HepG2 (cell line): ENCODE measurements at regions not wholly inside any gene's neighbourhood (a gene's known extent, or its start where the extent isn't known, plus 50 kb on each side); places are given as distances from the start of the nearest gene placed in this dataset.

ENCODE experiments used
- ARID5B ChIP-seq: IDR thresholded peaks from 2 replicates; pipeline ENCODE4 v1.4.0; 2020; ENCODE audit warnings: mild to moderate bottlenecking, missing genetic modification reagents
- ATF2 ChIP-seq: sonication (generic); formaldehyde crosslinking; IDR thresholded peaks from 2 replicates; pipeline ENCODE4 v1.4.0; 2020; ENCODE audit warnings: missing genetic modification reagents
- CBFB ChIP-seq: sonication (generic); formaldehyde crosslinking; IDR thresholded peaks from 2 replicates; pipeline ENCODE4 v1.4.0; 2020; ENCODE audit warnings: missing genetic modification reagents
- E2F1 ChIP-seq: sonication (generic); formaldehyde crosslinking; IDR thresholded peaks from 2 replicates; pipeline ENCODE4 v1.5.0; 2020; ENCODE audit warnings: missing genetic modification reagents
- GATAD2A ChIP-seq: IDR thresholded peaks from 2 replicates; pipeline ENCODE4 v1.6.1; 2016
- KAT8 ChIP-seq: IDR thresholded peaks from 2 replicates; pipeline ENCODE4 v1.6.1; 2016; ENCODE audit warnings: missing genetic modification reagents, missing compliant biosample characterization
- KMT2A ChIP-seq: sonication (generic); formaldehyde crosslinking; IDR thresholded peaks from 2 replicates; pipeline ENCODE4 v1.4.0; 2020; ENCODE audit warnings: missing genetic modification reagents
- MZF1 ChIP-seq: sonication (generic); formaldehyde crosslinking; IDR thresholded peaks from 2 replicates; pipeline ENCODE4 v1.8.1; 2023; ENCODE audit warnings: mild to moderate bottlenecking, missing genetic modification reagents, borderline replicate concordance
- NFE2L2 ChIP-seq: fragments of 150-350 bp; IDR thresholded peaks from 2 replicates; pipeline ENCODE4 v1.6.1; 2014; ENCODE audit warnings: low read length
- NFIC ChIP-seq: IDR thresholded peaks from 2 replicates; pipeline ENCODE4 v1.6.1; 2012; ENCODE audit warnings: mild to moderate bottlenecking, low read length, inconsistent platforms
- NR2F1 ChIP-seq, 2 experiments: fragments of 450-650 bp in 1 of 2; formaldehyde crosslinking in 1 of 2; IDR thresholded peaks; 2 replicates each; pipeline versions ENCODE4 v1.5.0 to v1.6.1; 2016 to 2020; ENCODE audit warnings: mild to moderate bottlenecking in 1 of 2, missing compliant biosample characterization in 1 of 2, missing genetic modification reagents in 1 of 2, moderate library complexity in 1 of 2
- PHF8 ChIP-seq: sonication (generic); formaldehyde crosslinking; IDR thresholded peaks from 2 replicates; pipeline ENCODE4 v1.5.0; 2020; ENCODE audit warnings: missing genetic modification reagents
- SMAD3 ChIP-seq: sonication (generic); formaldehyde crosslinking; IDR thresholded peaks from 2 replicates; pipeline ENCODE4 v1.4.0; 2020; ENCODE audit warnings: missing genetic modification reagents
- ZBTB14 ChIP-seq: sonication (generic); formaldehyde crosslinking; IDR thresholded peaks from 2 replicates; pipeline ENCODE4 v1.4.0; 2020; ENCODE audit warnings: missing genetic modification reagents
- ZNF124 ChIP-seq: sonication (generic); formaldehyde crosslinking; IDR thresholded peaks from 2 replicates; pipeline ENCODE4 v1.4.0; 2020; ENCODE audit warnings: missing genetic modification reagents
- ZNF503 ChIP-seq: sonication (generic); formaldehyde crosslinking; IDR thresholded peaks from 2 replicates; pipeline ENCODE4 v1.4.0; 2020; ENCODE audit warnings: missing genetic modification reagents
- ZNF878 ChIP-seq: sonication (generic); formaldehyde crosslinking; IDR thresholded peaks from 2 replicates; pipeline ENCODE4 v1.8.1; 2023; ENCODE audit warnings: mild to moderate bottlenecking, missing genetic modification reagents, moderate library complexity
- TF ChIP-seq, protein P1 (sequence below): sonication (generic); formaldehyde crosslinking; IDR thresholded peaks from 2 replicates; pipeline ENCODE4 v1.4.0; 2020; ENCODE audit warnings: mild to moderate bottlenecking, missing genetic modification reagents

DNA sequence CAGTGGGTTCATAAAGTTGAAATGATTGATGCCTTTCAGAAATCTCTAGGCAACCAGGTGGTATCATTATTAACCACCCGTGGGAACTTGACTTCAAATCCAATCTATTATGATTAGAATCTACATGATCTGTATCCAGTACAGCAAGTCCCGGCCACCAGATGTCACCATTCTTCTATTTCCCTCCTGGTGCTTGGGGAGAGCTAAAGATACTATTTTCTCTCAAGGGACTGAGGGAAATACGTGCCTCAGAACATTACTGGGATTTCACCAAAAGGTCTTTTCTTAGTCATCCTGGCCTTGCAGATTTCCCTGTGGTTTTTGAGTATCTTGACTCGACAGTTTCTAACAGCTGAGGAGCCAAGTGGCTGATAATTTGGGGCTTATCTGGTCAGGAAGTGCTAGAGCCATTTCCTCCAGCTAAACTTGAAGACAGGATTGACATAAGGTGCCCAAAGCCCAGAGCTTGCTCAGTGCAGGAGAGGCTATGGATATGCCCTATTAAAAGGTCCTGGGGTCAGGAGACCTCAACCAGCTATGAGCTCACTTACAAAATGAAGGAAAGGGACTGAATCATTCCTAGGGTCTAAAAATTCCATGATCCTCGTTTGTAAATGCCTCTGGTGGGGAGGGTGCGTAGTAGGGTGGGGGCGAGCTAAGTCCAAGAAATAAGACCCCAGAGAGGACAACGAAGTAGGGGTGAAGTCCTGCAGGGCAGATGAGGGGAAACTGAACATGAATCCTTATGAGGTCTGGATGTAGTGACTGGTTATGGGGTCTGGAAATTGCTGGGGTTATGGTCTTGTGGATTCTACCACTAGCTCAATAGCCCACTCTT, 135.4 kb upstream of the MGAT5 start (continued):
- TF ChIP-seq ATF2 (CRISPR knock-in tag) (0 out of 2 replicates have a peak, but pooled peaks have one; percentile 22), KAT8 (CRISPR knock-in tag) (peak; percentile 50), MZF1 (CRISPR knock-in tag) (0 out of 2 replicates have a peak, but pooled peaks have one; percentile 19), NFE2L2 (0 out of 2 replicates have a peak, but pooled peaks have one; percentile 23), ARID5B (CRISPR knock-in tag) (peak; percentile 49; the same call in 1 of the 2 replicates), GATAD2A (CRISPR knock-in tag) (peak; percentile 51), PHF8 (CRISPR knock-in tag) (peak; percentile 30; the same call in 1 of the 2 replicates), E2F1 (CRISPR knock-in tag) (0 out of 2 replicates have a peak, but pooled peaks have one; percentile 14), ZNF124 (peak; percentile 69; the same call in 1 of the 2 replicates), SMAD3 (0 out of 2 replicates have a peak, but pooled peaks have one; percentile 59), ZNF878 (0 out of 2 replicates have a peak, but pooled peaks have one; percentile 21), NFIC (no peak), CBFB (CRISPR knock-in tag) (0 out of 2 replicates have a peak, but pooled peaks have one; percentile 25), ZBTB14 (CRISPR knock-in tag) (0 out of 2 replicates have a peak, but pooled peaks have one; percentile 15), ZNF503 (CRISPR knock-in tag) (no peak), KMT2A (CRISPR knock-in tag) (peak; percentile 60; the same call in 1 of the 2 replicates), NR2F1 (CRISPR knock-in tag; IDR thresholded peaks at IDR 0.05) (peak in 1 of 2 experiments; percentile 20; a peak in 1 of 4 replicates)
- TF ChIP-seq, protein P1, sequence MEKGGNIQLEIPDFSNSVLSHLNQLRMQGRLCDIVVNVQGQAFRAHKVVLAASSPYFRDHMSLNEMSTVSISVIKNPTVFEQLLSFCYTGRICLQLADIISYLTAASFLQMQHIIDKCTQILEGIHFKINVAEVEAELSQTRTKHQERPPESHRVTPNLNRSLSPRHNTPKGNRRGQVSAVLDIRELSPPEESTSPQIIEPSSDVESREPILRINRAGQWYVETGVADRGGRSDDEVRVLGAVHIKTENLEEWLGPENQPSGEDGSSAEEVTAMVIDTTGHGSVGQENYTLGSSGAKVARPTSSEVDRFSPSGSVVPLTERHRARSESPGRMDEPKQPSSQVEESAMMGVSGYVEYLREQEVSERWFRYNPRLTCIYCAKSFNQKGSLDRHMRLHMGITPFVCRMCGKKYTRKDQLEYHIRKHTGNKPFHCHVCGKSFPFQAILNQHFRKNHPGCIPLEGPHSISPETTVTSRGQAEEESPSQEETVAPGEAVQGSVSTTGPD = no peak
